ENCODE measurements at regions not wholly inside any gene's neighbourhood (a gene's known extent, or its start where the extent isn't known, plus 50 kb on each side); places are given as distances from the start of the nearest gene placed in this dataset.

GRCh38 chr5:3778945-3779344, 183.3 kb downstream of the IRX1 start:
- WGBS, 2 donors = 89 to 93% methylated on average over 2 of the region's 2 CpGs
- Histone ChIP-seq H3K27ac (no peak overlapping the region), H3K36me3 (no peaks in the 10 kb centered on the region), H3K9me3 (no peaks in the 10 kb centered on the region), H3K4me3 (no peak overlapping the region), H3K27me3 (no peaks in the 10 kb centered on the region), H3K4me1 (no peaks in the 10 kb centered on the region)
- intact Hi-C loops (cut with DNase I) = no loop called here
- no peak for TF ChIP-seq CTCF (IDR thresholded peaks at IDR 0.05)
- TF ChIP-seq POLR2A (IDR thresholded peaks at IDR 0.05) = no peak
- no peak for DNase-seq

DNA sequence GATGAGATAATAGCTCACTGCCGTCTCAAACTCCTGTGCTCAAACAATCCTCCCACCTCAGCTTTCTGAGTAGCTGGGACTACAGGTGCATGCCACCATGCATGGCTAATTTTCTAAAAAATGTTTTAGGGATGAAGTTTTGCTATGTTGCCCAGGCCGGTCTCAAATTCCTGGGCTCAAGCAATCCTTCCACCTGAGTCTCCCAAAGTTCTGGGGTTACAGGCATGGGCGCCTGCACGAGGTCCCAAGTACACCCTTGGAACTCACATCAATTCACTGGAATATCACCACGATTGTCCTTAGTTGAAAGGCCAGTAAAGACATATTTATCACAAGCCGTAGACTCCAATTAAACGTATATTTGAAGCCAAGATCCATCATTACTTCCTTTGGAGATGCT, 184.6 kb downstream of the IRX1 start:
- TF ChIP-seq CTCF (IDR thresholded peaks at IDR 0.05) (no peak), POLR2A (IDR thresholded peaks at IDR 0.05) (no peak)
- intact Hi-C loops (cut with DNase I) = no loop called here
- WGBS, 2 donors = 85 to 88% methylated on average over 4 to 7 of the region's 7 CpGs
- Histone ChIP-seq H3K27ac (no peak overlapping the region), H3K4me1 (no peaks in the 10 kb centered on the region), H3K4me3 (no peak overlapping the region), H3K36me3 (no peaks in the 10 kb centered on the region), H3K27me3 (no peaks in the 10 kb centered on the region), H3K9me3 (no peaks in the 10 kb centered on the region)
- no peak for DNase-seq

GRCh38 chr5:3780907-3781306, 185.3 kb downstream of the IRX1 start:
- Histone ChIP-seq H3K4me1 (no peaks in the 10 kb centered on the region), H3K4me3 (no peak overlapping the region), H3K9me3 (no peaks in the 10 kb centered on the region), H3K27ac (no peak overlapping the region), H3K36me3 (no peaks in the 10 kb centered on the region), H3K27me3 (no peaks in the 10 kb centered on the region)
- intact Hi-C loops (cut with DNase I) = no loop called here
- 80 to 85% methylated on average over 1 to 5 of the region's 11 CpGs for WGBS, 2 donors
- no peak for TF ChIP-seq POLR2A (IDR thresholded peaks at IDR 0.05)
- TF ChIP-seq CTCF (IDR thresholded peaks at IDR 0.05) = no peak
- no peak for DNase-seq

- DNase-seq = no peak
- intact Hi-C loops (cut with DNase I) = no loop called here
- H3K27me3 ChIP-seq = peaks cover 0 to 2% (median 0%) of the 10 kb centered on the region in 4 donors
- no peak overlapping the region for H3K27ac ChIP-seq
- H3K36me3 ChIP-seq = no peaks in the 10 kb centered on the region
- no peaks in the 10 kb centered on the region for H3K4me1 ChIP-seq
- 67 to 71% methylated on average over 2 of the region's 2 CpGs for WGBS, 2 donors
- no peaks in the 10 kb centered on the region for H3K9me3 ChIP-seq
- H3K4me3 ChIP-seq = no peak overlapping the region
- no peak for TF ChIP-seq POLR2A (IDR thresholded peaks at IDR 0.05)
Measured at GRCh38 chr5:3784854-3785253, 189.2 kb downstream of the IRX1 start.

GRCh38 chr5:3786165-3786564, 190.5 kb downstream of the IRX1 start:
- no peak overlapping the region for H3K4me3 ChIP-seq
- H3K27me3 ChIP-seq = peaks cover 0 to 3% (median 0%) of the 10 kb centered on the region in 4 donors
- DNase-seq = no peak
- H3K4me1 ChIP-seq = no peaks in the 10 kb centered on the region
- H3K36me3 ChIP-seq = no peaks in the 10 kb centered on the region
- TF ChIP-seq CTCF (IDR thresholded peaks at IDR 0.05) (no peak), POLR2A (IDR thresholded peaks at IDR 0.05) (no peak)
- H3K9me3 ChIP-seq = no peaks in the 10 kb centered on the region
- intact Hi-C loops (cut with DNase I) = no loop called here
- WGBS, 2 donors = 76 to 77% methylated on average over 2 of the region's 2 CpGs
- no peak overlapping the region for H3K27ac ChIP-seq

DNA sequence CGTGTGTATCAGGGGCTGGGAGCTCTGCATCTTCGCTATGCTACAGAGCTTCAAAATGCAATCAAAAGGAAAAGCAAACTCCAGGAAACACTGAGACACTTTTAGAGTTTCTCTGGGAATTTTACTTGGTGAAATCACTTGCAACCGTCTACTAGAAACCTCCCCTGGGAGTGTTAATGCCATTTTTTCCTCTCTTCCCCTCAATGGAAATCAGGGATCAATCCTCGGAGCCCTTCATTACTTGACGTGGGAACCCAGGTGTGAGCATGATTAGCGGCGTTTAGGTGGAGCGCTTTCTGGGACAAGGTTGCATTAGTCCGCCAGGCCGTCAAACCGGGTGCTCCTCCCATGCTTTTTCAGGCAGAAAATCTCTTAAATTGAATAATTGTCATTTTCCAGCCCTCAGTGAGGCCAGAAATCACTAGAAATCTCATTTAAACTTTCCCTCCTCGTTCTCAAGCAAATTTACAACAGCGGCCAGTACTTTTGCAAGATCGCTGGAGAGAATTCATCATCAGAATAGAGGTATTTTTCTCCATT, 191.3 kb downstream of the IRX1 start:
- Histone ChIP-seq H3K27me3 (peaks cover 0 to 3% (median 0%) of the 10 kb centered on the region in 4 donors), H3K36me3 (no peaks in the 10 kb centered on the region), H3K27ac (no peak overlapping the region), H3K4me3 (no peak overlapping the region), H3K9me3 (no peaks in the 10 kb centered on the region), H3K4me1 (no peaks in the 10 kb centered on the region)
- 63 to 72% methylated on average over 14 of the region's 14 CpGs for WGBS, 2 donors
- intact Hi-C loops (cut with DNase I) = no loop called here
- DNase-seq = no peak
- TF ChIP-seq CTCF (IDR thresholded peaks at IDR 0.05) (no peak), POLR2A (IDR thresholded peaks at IDR 0.05) (no peak)

Data from esophagus squamous epithelium (tissue), 5 donors.